ENCODE measurements at regions not wholly inside any gene's neighbourhood (a gene's known extent, or its start where the extent isn't known, plus 50 kb on each side); places are given as distances from the start of the nearest gene placed in this dataset.

DNA sequence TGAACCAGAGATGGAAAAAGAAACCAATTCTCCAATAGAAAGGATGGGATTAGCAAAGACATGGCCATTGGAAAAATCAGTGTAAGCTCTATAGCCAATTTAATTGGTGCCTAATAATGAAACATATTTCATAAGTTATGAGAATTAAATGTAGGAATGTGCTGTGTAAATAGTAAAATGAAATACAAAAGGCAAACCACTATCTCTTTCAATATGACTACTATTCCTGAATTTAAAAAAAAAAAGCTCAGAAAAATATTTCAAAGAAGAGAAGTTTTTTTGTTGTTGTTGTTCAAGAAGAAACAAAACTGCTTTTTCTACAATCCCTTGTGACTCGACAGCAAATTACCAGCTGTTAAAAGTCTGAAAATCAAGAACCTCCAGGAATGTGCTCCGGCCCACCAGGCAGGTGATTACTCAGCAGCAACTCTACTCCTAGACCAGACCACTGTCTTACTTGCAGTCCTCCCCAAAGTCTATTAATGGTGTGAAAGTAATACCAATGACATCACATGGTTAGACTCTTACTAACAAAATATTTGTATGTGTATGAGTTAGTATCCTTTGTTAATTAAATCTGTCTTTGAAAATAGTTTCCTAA lies 362.4 kb downstream of the KCTD12 start:
- ATAC-seq (peak in 1 of 8 donors; percentile 19), DNase-seq (no peak)
- Histone ChIP-seq H3K9me3 (no peaks in the 10 kb centered on the region), H3K27ac (no peak overlapping the region), H3K27me3 (no peaks in the 10 kb centered on the region), H3K36me3 (no peaks in the 10 kb centered on the region), H3K4me3 (no peak overlapping the region), H3K4me1 (peaks cover 0 to 4% (median 0%) of the 10 kb centered on the region in 9 donors)
- intact Hi-C loops (cut with DNase I), result loop anchor here in 1 of 10 donors (10.0 kb wide), 1 partner anchor 61 kb away; no protein-coding TSS in a partner anchor
- TF ChIP-seq, protein P1, sequence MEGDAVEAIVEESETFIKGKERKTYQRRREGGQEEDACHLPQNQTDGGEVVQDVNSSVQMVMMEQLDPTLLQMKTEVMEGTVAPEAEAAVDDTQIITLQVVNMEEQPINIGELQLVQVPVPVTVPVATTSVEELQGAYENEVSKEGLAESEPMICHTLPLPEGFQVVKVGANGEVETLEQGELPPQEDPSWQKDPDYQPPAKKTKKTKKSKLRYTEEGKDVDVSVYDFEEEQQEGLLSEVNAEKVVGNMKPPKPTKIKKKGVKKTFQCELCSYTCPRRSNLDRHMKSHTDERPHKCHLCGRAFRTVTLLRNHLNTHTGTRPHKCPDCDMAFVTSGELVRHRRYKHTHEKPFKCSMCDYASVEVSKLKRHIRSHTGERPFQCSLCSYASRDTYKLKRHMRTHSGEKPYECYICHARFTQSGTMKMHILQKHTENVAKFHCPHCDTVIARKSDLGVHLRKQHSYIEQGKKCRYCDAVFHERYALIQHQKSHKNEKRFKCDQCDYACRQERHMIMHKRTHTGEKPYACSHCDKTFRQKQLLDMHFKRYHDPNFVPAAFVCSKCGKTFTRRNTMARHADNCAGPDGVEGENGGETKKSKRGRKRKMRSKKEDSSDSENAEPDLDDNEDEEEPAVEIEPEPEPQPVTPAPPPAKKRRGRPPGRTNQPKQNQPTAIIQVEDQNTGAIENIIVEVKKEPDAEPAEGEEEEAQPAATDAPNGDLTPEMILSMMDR (IDR thresholded peaks at IDR 0.05), result no peak
- WGBS, 2 donors, result 86 to 89% methylated on average over 2 of the region's 2 CpGs

DNA sequence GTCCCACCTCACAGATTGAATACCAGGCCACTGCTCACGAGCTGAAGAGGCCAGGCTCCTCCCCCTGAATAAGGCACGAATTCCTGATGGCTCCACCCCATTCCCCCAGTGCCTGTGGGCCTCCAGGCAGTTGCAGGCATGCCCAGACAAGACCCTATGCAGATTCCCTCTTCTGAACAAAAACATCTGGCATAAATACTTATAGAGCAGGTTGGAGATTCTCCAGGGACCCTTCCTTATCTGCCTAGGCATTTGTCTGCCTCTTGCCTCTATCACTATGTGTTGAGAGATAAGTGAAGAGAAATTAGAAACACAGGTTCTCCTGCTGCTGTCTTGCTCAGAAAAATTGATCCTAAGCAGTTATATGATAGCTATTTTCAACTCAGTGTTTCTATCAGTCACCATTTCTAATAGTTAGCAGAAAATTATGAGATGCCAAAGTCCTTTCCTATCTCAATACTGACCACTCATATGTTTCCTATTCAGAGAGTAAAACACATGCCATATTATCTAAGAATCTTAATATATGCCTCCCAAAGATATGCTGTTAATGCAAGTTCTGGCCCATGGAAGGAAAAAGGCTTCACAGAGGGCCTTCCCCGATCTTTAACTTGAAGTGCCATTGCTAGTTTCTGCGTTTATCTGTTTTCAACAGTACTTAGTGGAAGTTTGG lies 364.0 kb downstream of the KCTD12 start:
- 64 to 70% methylated on average over 4 of the region's 4 CpGs for WGBS, 2 donors
- H3K4me1 ChIP-seq, result peaks cover 0 to 5% (median 0%) of the 10 kb centered on the region in 9 donors
- H3K27ac ChIP-seq, result no peak overlapping the region
- intact Hi-C loops (cut with DNase I), result loop anchor here in 1 of 10 donors (10.0 kb wide), 1 partner anchor 63 kb away; no protein-coding TSS in a partner anchor
- no peaks in the 10 kb centered on the region for H3K36me3 ChIP-seq
- DNase-seq (no peak), ATAC-seq (no peak)
- H3K27me3 ChIP-seq, result no peaks in the 10 kb centered on the region
- TF ChIP-seq, protein P1 (IDR thresholded peaks at IDR 0.05), result no peak
- H3K9me3 ChIP-seq, result no peaks in the 10 kb centered on the region
- H3K4me3 ChIP-seq, result no peak overlapping the region

- TF ChIP-seq, protein P1 (IDR thresholded peaks at IDR 0.05), result no peak
- no peaks in the 10 kb centered on the region for H3K36me3 ChIP-seq
- H3K27ac ChIP-seq, result no peak overlapping the region
- ATAC-seq (no peak), DNase-seq (no peak)
- intact Hi-C loops (cut with DNase I), result loop anchor here in 3 of 10 donors (5.0 to 10.0 kb wide), 3 partner anchors 65 to 363 kb away; no protein-coding TSS in a partner anchor
- no peaks in the 10 kb centered on the region for H3K9me3 ChIP-seq
- 96 to 97% methylated on average over 7 of the region's 7 CpGs for WGBS, 2 donors
- H3K4me1 ChIP-seq, result peaks cover 0 to 10% (median 3%) of the 10 kb centered on the region in 9 donors
- H3K4me3 ChIP-seq, result no peak overlapping the region
- no peaks in the 10 kb centered on the region for H3K27me3 ChIP-seq
Measured at GRCh38 chr13:76519685-76520084, 366.5 kb downstream of the KCTD12 start.

DNA sequence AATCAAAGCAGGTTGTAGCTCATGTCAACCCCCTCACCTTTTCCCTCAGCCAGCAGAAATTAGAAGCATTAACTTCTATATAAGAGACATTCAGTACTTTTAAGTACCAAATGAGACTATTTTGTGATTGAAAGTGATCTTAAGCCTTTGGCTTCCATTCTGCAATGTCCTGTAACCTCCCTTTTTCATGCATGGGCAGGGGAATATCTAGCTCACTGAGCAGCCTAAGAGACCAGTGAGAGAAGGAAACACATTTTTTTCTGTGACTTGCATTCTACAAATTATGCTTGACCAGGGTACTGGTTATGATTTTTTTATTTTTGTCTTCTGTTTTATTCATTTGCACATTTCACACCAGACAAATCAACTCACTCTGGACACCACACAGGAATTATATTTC lies 369.6 kb downstream of the KCTD12 start:
- intact Hi-C loops (cut with DNase I), result loop anchor here in 2 of 10 donors (5.0 to 10.0 kb wide), 2 partner anchors 298 to 366 kb away; no protein-coding TSS in a partner anchor
- H3K9me3 ChIP-seq, result no peaks in the 10 kb centered on the region
- TF ChIP-seq, protein P1 (IDR thresholded peaks at IDR 0.05), result no peak
- no peaks in the 10 kb centered on the region for H3K36me3 ChIP-seq
- no peak overlapping the region for H3K27ac ChIP-seq
- H3K4me3 ChIP-seq, result no peak overlapping the region
- H3K4me1 ChIP-seq, result peaks cover 0 to 17% (median 0%) of the 10 kb centered on the region in 9 donors
- no peaks in the 10 kb centered on the region for H3K27me3 ChIP-seq
- DNase-seq (no peak), ATAC-seq (no peak)
